HK-2 (cell line): ENCODE measurements at regions not wholly inside any gene's neighbourhood (a gene's known extent, or its start where the extent isn't known, plus 50 kb on each side); places are given as distances from the start of the nearest gene placed in this dataset.
"Not testable (repeated sequence)": the region's sequence is repeated elsewhere in the genome, so short reads cannot be mapped to it uniquely, and the experiment has no call there.

Experiments used
- DNase-seq: peaks from one replicate; pipeline ENCODE4 v3.0.0-alpha.2; 2018; ENCODE audit not compliant: unreplicated experiment

DNA sequence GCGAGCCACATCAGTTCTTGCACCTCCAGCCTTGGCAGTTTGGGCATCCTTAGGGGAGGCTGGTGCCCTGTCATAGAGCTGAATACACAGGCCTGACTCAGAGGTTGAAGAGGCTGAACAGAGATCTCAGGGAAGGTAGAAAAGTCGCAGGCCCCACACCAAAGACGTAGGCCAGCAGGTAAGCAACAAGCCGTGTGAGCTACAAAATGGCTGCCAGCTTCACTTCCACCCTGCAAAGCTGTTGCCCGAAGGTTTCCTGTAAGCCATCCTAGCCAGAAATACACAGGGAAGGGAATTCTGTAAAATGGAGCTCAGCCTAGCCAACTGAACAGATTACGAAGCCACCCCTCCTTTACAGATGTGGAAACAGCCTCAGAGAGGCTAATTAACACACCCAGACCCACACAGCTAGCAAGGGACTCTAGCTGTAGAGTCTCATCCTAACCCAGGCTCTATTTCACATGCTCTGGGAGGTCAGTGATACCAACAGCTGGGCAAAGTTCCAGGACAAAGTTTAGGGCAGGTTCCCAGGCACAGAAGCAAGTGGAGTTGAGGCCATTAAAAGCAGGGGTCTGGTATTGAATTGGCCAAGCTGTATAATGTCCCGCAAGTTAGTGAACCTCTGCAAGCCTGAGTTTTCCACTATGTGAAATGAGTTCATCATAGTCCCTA, 66.3 kb upstream of the RASGRF1 start:
- DNase-seq: no peak

DNA sequence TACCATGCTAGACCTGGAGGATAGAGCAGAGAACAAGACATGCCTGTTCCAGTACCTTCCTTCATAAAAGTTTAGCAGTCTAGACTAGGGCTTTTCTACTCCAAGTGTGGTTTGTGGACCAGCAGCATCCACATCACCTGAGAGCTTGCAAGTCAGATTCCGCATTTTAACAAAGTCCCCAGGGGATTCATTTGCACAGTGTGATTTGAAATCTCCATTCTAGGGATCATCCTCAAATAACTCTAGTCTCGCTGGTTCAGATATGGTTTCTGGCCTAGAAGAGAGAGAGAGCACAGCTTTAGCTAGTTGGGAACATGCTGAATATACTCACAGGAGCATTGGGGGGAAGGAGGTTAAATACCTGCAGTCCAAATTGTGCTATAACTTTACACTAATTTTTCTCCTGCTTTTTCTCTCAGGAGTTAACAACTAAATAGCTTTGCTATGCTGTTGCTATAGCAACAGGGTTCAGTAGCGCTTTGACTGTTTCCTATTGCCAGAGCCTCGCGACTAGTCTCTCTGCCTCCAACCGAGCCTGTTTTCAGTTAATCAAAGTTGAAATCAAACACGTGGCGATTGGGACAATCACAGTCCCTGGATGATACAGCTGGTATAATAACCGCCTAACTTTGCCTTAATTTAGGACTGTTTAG, 64.0 kb upstream of the RASGRF1 start:
- DNase-seq: no peak

DNA sequence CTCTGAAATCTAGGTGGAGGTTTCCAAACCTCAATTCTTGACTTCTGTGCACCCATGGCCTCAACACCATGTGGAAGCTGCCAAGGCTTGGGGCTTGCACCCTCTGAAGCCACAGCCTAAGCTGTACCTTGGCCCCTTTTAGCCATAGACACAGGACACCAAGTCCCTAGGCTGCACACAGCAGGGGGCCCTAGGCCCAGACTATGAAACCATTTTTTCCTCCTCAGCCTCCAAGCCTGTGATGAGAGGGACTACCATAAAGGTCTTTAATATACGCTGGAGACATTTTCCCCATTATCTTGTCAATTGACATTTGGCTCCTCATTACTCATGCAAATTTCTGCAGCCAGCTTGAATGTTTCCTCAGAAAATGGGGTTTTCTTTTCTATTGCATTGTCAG, 53.7 kb upstream of the RASGRF1 start:
- not testable (repeated sequence) for DNase-seq

DNA sequence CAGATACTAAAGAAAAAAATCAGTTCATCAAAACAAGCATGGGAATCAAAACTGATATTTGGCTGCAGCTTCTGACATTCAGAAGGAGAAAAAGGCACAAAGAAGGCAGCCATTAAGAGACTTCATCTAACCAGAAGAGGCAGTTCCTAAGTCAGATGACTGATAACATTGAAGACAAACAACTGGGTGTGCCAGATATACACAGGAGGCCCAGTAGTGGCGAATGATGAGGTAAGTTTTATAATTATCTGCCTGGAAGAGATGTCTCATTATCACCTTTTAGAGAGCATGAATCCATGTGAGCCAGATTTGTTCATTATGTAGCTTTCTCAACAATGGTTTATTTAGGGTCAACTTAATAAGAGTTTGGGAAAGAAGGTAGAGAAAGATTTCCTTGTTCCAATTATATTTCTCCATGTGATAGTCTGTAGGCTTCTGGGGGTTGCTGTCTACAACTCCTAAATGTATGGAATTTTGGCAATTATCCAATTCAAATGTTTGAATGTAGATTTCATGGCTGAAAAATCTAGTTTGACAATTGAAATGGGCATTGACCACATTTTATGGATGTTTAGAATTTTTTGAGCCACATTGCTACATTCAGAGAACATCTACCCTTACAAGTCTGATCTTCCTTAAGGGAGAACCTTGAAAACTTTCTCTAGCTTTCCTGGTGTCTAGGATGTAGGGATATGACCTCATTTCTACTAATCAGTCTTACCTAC, 50.4 kb upstream of the RASGRF1 start:
- DNase-seq: no peak
